GM03348 (cell line): ENCODE measurements at regions not wholly inside any gene's neighbourhood (a gene's known extent, or its start where the extent isn't known, plus 50 kb on each side); places are given as distances from the start of the nearest gene placed in this dataset.

Source experiments
- DNase-seq: peaks from one replicate; pipeline ENCODE4 v3.0.0; 2012; ENCODE audit warnings: low spot score

- DNase-seq = no peak
Measured at GRCh38 chr2:177059293-177059692, 153.3 kb upstream of the HNRNPA3 start.

- DNase-seq = no peak
Measured at GRCh38 chr2:177063331-177063730, 149.3 kb upstream of the HNRNPA3 start.

DNA sequence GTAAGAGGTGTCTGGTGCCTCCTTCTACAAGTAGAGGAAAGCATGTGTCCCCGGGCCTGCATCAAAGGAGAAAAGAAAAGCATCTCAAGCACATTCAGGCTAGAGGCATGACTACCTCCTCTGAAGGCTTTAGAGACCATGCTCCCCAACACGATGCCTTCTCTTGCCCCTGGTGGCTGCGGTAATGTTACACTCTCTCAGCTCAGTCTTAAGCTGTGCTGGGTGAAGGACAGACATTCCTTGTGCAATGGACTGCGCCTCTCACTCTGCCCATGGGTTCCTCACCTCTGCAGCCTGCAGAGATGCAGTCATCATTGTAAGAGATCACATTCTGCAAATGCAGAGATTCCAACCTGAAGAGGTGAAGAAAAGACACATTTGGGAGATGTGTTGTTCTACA is 148.2 kb upstream of the HNRNPA3 start:
- DNase-seq = no peak

- no peak for DNase-seq
Measured at GRCh38 chr2:177068967-177069366, 143.6 kb upstream of the HNRNPA3 start.

DNA sequence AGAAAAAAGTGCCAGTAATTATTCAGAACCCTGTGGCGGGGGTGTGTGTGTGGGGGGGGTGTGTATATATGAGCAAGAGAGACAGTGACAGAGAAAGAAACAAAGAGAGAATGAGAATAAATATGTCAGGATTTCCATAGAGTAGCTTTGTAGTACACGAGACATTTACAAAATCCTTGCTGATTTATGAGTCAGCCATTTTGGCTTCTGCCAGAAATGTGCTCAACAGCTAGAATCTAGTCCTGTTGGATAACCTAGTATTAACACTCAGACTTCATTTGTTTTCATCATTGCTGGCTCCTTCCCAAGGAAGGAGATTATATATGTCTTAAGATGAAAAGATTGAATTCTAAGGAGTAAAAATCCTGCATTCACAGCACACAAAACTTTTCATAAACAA is 140.5 kb upstream of the HNRNPA3 start:
- DNase-seq = no peak

DNA sequence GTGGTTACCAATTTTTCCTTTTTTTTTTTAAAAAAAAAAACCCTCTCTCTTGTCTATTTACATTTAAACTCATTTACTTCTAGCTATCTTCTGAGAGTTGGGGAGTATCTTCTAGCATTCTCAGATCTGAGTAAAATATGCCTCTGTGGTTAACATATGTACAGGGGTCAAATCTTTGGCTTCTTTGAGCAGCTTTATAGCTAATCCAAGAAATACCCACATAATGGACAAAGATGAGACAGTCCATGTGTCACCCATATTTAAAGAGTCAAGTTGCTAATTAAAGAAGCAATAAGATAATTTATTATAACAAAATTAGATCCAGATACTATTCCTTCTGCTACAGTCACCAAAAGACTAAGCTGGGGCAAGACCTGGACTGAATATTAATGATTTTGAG is 139.0 kb upstream of the HNRNPA3 start:
- DNase-seq = no peak

GRCh38 chr2:177074099-177074710 is 138.4 kb upstream of the HNRNPA3 start:
- DNase-seq = no peak

- DNase-seq = no peak
Measured at GRCh38 chr2:177075254-177075653, 137.3 kb upstream of the HNRNPA3 start.

DNA sequence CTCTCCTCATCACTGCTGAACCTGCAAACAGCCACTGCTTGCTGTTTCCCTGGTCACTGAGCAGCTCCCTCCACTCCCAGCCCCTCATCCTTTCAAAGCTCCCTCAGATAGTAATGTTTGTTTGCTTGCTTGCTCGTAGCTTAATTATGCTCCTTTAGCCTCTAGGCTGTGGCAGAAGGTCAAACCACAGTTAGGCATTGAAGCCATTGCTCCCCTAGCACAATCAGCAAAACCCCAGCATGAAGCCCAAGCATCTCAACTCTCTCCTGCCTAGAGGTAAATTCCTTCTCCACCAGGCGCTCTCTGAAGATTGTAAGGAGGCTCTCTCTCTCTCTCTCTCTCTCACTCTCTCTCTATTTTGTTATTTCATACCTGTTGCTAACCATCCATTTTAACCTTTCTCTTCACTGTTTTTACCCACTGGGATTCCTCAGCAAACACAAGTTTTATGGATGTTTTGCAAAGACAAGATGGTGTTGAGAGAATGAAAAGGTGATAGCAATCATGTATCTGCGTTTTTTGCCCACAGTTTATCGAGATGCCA is 135.9 kb upstream of the HNRNPA3 start:
- DNase-seq = no peak

DNA sequence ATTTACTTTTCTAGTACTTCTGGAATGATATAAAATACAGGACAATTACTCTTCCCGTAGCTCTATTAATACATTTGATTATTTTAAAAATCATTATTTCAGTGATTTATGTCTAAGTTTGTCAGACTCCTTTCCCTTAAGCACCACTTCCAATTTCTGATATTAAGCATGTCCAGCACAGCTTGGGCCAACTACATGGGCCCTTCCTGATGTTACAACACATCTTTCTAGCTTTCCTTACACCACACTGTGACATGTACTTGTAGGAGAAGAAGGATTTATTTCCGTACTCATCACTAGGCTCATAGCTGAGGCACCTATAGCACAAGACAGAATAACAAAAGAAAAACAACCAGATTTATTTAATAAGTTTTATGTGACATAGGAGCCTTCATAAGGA is 134.8 kb upstream of the HNRNPA3 start:
- DNase-seq = no peak

GRCh38 chr2:177078416-177078815 is 134.2 kb upstream of the HNRNPA3 start:
- peak; percentile 5 for DNase-seq

DNA sequence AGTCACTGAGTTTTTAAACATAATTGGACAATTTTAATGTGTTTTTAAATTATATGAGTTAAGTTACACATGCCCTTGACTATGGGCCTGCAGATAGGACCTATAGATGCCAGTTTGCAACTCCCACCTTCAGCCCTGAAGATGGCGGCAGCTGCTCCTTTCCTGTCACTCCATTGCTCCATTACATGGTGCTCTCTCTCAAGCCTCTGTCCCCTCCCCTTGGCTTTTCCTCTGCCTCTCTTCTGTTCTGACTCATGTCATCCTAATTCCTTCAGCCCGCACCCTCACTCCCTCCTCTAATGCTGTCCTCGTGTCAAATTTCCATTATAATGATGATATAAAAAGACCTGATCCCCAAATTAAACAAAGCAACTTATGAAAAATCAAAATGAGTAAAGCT is 133.7 kb upstream of the HNRNPA3 start:
- no peak for DNase-seq

DNA sequence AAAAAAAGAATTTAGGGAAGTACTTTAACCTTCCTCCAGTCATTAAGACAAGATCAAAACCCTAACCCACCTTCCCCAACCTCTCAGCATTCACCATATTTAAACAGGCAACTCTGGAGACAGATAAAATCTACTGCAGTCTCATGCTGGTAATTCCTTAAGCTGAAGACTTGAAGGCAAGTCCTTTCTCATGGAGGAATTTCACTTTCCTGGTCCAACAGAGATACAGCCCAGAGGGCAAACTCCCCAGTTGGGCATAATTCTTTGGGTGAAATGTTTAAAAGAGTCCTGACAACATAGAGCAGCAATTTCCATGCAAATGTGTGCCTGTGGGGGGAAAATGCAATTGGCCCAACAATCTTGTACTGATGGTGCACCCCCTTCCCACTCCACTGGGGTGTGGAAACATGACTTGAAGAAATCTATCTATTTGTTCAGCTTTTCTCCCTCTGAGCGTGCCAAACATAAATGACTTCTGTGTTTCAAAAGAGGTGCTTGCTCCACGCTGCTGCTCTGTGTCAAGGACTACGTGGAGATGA is 131.8 kb upstream of the HNRNPA3 start:
- no peak for DNase-seq

DNA sequence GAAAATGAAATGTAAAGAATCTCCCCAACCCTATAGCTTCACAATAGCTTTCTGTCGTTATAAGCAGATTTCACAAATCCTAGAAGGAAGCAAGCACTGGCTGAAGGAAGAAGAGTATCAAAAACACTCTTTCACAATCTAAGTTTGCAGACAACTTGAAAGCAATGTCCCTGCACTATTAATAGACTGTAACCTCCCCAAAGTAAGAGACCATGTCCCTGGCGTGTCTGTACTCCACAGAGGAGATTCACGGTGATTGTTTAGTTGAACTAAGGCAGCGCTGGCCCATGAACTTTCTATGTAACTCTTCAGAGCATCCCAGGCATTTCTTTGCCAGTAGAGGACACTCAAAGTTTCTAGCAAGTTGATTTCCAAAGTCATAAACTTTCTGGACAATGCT is 128.0 kb upstream of the HNRNPA3 start:
- no peak for DNase-seq

GRCh38 chr2:177088529-177088928 is 124.1 kb upstream of the HNRNPA3 start:
- DNase-seq = no peak

GRCh38 chr2:177090967-177091366 is 121.6 kb upstream of the HNRNPA3 start:
- DNase-seq = no peak

DNA sequence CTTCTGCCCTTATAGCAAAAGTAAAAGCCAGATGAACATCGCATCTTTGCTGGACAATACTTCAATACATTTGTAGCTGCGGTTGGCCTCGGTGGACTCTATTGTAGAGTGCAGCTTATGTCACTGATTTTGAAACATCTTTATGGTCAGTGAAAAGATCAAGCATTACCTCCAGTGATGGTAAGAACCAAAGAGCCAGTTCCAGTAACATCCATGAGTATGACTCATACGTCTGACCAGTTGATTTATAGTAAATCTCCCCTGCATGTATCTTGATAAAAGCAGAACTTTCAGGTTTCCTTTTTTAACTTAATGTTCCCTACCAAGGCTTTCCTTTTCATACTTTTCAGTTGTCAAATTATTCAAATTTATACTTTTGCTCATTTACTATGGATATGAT is 119.2 kb upstream of the HNRNPA3 start:
- no peak for DNase-seq

GRCh38 chr2:177098001-177098613 is 114.5 kb upstream of the HNRNPA3 start:
- no peak for DNase-seq

DNA sequence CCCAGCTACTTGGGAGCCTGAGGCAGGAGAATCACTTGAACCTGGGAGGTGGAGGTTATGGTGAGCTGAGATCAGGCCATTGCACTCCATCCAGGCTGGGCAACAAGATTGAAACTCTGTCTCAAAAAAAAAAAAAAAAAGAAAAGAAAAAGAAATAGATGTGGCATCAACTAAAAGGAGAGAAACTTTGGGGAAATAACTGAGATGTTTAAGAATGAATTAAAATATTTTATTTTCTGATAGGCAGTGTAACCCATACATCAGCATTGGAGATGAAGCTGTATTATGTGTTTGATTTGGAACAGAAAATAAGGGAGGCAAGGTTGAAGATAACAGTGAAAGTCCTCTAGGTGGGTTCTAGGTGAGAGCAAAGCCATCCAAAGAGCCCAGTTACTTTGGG is 110.7 kb upstream of the HNRNPA3 start:
- no peak for DNase-seq

GRCh38 chr2:177106212-177106611 is 106.4 kb upstream of the HNRNPA3 start:
- no peak for DNase-seq

DNA sequence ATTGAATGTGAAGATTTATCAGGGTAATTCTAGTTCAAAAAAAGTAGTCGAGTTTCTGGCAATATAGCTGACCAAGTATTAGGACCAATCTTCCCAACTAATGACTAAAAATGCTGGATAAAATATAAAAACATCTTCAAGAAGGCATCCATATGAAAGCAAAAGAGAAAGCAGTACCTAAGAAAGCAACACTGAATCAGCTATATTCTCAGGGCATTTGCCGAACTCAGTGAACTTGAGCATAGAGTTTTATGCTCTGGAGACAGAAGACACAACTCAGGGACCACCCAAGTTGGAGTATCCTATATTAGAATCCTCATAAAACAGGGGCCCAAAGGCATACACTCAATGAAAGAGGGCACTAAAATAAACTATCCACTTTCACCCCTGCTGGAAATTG is 103.7 kb upstream of the HNRNPA3 start:
- DNase-seq = no peak

- DNase-seq = no peak
Measured at GRCh38 chr2:177114712-177115111, 97.9 kb upstream of the HNRNPA3 start.

DNA sequence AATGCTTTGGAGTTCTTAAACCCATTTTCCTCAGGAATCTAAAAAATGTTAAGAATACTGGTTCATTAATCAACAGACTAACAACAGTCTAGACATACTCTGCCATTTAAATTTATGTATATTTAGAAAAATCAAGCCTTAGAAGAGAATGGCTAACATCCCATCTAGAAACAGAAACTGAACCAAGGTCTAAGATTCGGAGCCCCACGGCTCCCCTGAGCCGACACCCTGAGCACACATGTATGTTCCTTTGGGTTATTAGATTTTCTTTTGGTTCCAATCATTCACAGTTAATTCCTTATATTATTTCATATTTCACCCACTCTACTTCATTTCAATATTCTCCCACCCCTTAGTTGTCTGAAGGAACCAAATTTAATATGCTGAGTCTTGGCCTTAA is 94.8 kb upstream of the HNRNPA3 start:
- DNase-seq = no peak

DNA sequence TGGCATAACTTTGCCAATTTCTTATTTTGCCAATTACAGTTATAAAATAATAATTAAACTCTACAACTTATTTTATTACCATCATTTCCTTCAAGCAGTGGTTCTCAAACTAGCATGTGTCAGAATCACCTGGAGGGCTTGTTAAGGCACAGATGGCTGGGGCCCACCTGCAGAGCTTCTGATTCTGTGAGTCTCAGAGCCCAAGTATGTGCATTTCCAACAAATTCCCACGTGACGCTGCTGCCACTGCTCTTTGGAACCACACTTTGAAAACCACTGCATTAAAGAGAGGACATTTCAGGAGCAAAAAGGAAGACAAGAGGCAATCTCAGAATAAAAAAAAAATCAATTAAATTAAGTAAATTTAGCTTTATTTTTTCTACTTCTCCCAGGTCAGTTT is 94.0 kb upstream of the HNRNPA3 start:
- DNase-seq = no peak
